Prostate gland (tissue), 2 donors: ENCODE measurements at regions not wholly inside any gene's neighbourhood (a gene's known extent, or its start where the extent isn't known, plus 50 kb on each side); places are given as distances from the start of the nearest gene placed in this dataset.

ENCODE experiments used
- DNase-seq: peaks from one replicate; pipeline ENCODE4 v3.0.0-alpha.2; 2019; ENCODE audit warnings: low spot score
- H3K27ac ChIP-seq, 2 donors: fragments of 200-600 bp; sonication (generic); 2 replicates each; pipeline ENCODE4 v1.5.1; 2017 to 2019
- H3K27me3 ChIP-seq: fragments of 200-600 bp; sonication (generic); replicated peaks from 2 replicates; pipeline ENCODE4 v1.5.1; 2019; ENCODE audit not compliant: insufficient read depth
- H3K36me3 ChIP-seq, 2 donors: fragments of 200-600 bp; sonication (generic); 1 replicate in 1 of 2; 2 replicates in 1 of 2; pipeline versions ENCODE4 v1.5.1 to v1.8.1; 2017 to 2019
- H3K4me1 ChIP-seq: fragments of 200-600 bp; sonication (generic); replicated peaks from 2 replicates; pipeline ENCODE4 v1.5.1; 2019
- H3K4me3 ChIP-seq, 2 donors: fragments of 200-600 bp; sonication (generic); 2 replicates each; pipeline ENCODE4 v1.5.1; 2017 to 2019
- H3K9me3 ChIP-seq: fragments of 200-600 bp; sonication (generic); 2 replicates; pipeline ENCODE4 v1.5.1; 2017
- POLR2A ChIP-seq: fragments of 450-650 bp; IDR thresholded peaks from one replicate; pipeline ENCODE4 v1.6.1; 2016; ENCODE audit warnings: antibody characterized with exemption, mild to moderate bottlenecking
- POLR2AphosphoS5 ChIP-seq: sonication (generic); formaldehyde crosslinking; IDR thresholded peaks from one replicate; pipeline ENCODE4 v1.6.1; 2017; ENCODE audit warnings: antibody characterized with exemption
- WGBS: methylation state at CpG from one replicate; pipeline ENCODE4 v1.1.5; 2018; 5-methylcytosine and 5-hydroxymethylcytosine counted together
- intact Hi-C: fragments of 100-400 bp; cut with DNase I; formaldehyde crosslinking; loops from one replicate; pipeline ENCODE4 v1.14.2; 2022
- TF ChIP-seq, protein P1 (sequence below), 4 experiments: fragments of 200-600 bp in 2 of 4; fragments of 450-650 bp in 2 of 4; sonication (generic) in 2 of 4; IDR thresholded peaks; 1 replicate in 3 of 4; 2 replicates in 1 of 4; pipeline ENCODE4 v1.5.1; 2016 to 2019; ENCODE audit warnings: antibody characterized with exemption in 4 of 4, mild to moderate bottlenecking in 2 of 4, moderate library complexity in 2 of 4

DNA sequence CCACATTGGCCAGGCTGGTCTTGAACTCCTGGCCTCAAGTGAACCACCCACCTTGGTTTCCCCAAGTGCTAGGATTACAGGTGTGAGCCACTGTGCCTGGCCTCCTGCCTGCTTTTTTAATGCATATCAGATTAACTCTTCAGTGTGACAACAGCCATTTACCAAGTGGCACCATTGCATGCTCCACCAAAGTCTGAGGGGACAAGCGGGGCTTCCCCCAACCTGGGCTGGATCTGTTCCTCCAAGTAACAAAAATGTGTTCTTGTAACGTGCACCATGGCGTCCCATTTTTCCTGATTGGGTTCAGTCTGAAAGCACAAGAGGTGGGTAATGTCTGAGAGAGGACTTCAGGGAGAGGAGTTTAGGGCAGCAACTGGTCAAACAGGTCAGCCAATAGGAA is 77.8 kb downstream of the TEX29 start:
- Histone ChIP-seq H3K27ac (no peak overlapping the region), H3K27me3 (no peaks in the 10 kb centered on the region), H3K4me1 (no peaks in the 10 kb centered on the region), H3K4me3 (no peak overlapping the region), H3K9me3 (no peaks in the 10 kb centered on the region), H3K36me3 (no peaks in the 10 kb centered on the region)
- 98% methylated on average over 3 of the region's 3 CpGs for whole genome bisulfite sequencing
- no peak for TF ChIP-seq POLR2A
- intact Hi-C loops = no loop called here
- DNase-seq = no peak

DNA sequence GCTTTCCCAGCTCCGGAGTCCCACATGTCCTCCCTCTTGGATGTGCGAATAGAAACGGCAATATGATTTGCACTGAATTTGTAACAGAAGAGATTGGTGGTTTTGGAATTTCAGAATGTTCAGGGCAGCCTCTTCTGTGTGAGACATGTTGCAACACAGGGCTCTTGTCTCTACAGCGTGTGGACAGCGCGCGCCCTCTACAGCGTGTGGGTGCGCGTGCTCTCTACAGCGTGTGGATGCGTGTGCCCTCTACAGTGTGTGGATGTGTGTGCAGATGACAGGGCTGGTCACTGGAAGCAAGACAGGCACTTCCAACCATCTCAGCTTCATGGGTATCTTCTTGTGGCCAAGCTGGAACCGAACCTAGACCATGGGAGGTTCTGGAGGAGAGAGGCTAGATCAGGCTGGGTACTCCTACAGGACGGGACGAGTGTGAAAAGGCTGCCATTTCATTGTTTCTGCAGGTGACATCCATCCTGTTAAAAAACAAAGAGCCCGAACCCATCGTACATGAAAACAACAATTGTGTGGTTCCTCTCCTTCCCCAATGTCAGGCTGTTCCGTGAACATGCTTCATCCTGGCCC is 78.4 kb downstream of the TEX29 start:
- Histone ChIP-seq H3K9me3 (no peaks in the 10 kb centered on the region), H3K4me1 (no peaks in the 10 kb centered on the region), H3K27ac (no peak overlapping the region), H3K36me3 (no peaks in the 10 kb centered on the region), H3K4me3 (no peak overlapping the region), H3K27me3 (no peaks in the 10 kb centered on the region)
- DNase-seq = no peak
- intact Hi-C loops = no loop called here
- TF ChIP-seq, protein P1, sequence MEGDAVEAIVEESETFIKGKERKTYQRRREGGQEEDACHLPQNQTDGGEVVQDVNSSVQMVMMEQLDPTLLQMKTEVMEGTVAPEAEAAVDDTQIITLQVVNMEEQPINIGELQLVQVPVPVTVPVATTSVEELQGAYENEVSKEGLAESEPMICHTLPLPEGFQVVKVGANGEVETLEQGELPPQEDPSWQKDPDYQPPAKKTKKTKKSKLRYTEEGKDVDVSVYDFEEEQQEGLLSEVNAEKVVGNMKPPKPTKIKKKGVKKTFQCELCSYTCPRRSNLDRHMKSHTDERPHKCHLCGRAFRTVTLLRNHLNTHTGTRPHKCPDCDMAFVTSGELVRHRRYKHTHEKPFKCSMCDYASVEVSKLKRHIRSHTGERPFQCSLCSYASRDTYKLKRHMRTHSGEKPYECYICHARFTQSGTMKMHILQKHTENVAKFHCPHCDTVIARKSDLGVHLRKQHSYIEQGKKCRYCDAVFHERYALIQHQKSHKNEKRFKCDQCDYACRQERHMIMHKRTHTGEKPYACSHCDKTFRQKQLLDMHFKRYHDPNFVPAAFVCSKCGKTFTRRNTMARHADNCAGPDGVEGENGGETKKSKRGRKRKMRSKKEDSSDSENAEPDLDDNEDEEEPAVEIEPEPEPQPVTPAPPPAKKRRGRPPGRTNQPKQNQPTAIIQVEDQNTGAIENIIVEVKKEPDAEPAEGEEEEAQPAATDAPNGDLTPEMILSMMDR (IDR thresholded peaks at IDR 0.05) = no peak
- no peak for TF ChIP-seq POLR2AphosphoS5
- TF ChIP-seq POLR2A = no peak
- 89% methylated on average over 18 of the region's 18 CpGs for WGBS

DNA sequence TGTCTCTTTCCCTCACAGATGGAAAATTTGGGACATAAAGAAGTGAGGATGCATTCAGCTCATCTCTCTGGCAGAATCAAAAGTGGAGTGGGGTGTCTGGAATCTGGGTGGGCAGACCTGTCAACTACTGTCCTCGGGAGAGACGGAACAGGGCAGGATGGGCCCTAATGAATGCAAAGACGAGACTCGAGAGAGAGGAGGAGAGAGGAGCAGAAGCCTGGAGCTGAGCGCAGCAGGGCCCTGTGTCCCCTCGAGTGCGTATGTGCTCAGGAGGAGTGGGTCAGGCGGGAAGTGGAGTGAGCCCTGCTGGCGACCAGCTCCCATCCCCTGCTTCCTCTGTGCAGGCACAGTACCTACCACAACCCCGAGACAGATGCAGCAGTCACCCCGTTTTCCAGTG is 78.9 kb downstream of the TEX29 start:
- 81% methylated on average over 11 of the region's 11 CpGs for WGBS
- TF ChIP-seq, protein P1 (IDR thresholded peaks at IDR 0.05) = no peak
- TF ChIP-seq POLR2A = no peak
- no peak for TF ChIP-seq POLR2AphosphoS5

DNA sequence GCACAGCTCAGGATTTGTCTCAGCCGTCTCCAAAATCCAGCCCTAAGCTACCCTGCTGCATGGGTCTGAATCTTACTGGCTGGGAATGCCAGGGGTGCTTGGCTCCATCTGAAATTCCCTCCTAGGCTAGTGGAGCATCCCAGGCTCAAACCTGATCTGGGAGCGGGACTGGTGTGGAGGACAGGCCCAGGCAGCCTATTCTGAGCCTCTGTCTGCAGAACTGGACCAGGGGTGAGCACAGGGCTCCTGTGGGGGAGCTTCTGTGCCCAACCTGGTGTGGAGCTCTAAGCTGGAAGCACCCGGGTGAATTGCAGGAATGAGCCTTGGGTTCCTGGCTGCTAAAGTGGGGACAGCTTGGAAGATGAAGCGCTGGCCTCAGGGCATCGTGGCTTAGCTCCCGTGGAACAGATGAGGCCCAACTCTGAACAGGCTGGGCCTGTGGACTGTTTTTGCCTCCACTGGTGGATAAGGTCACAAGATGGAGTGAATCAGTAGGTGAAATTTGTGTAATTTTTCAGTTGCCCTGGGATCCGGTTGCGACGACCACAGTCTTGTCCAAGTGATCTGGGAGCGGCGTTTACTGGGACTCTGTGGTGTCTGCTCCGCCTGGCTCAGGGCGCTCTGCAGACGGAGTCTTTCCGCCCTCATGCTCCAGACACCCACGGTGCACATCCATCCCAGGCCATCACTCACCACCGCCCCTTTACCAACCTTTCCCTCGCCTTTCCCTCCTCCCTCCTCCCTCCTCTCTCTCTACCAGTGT is 79.5 kb downstream of the TEX29 start:
- no peak for DNase-seq
- no peak overlapping the region for H3K4me3 ChIP-seq
- no peak overlapping the region for H3K27ac ChIP-seq
- WGBS = 87% methylated on average over 17 of the region's 18 CpGs
- no peaks in the 10 kb centered on the region for H3K36me3 ChIP-seq
- no peaks in the 10 kb centered on the region for H3K27me3 ChIP-seq
- no peaks in the 10 kb centered on the region for H3K9me3 ChIP-seq
- intact Hi-C loops = no loop called here
- no peaks in the 10 kb centered on the region for H3K4me1 ChIP-seq
- TF ChIP-seq, protein P1 (IDR thresholded peaks at IDR 0.05) = no peak
- TF ChIP-seq POLR2AphosphoS5 (no peak), POLR2A (no peak)

More for the DNA sequence above, 78.9 kb downstream of the TEX29 start:
- Histone ChIP-seq H3K4me1 (no peaks in the 10 kb centered on the region), H3K4me3 (no peak overlapping the region), H3K36me3 (no peaks in the 10 kb centered on the region), H3K27me3 (no peaks in the 10 kb centered on the region), H3K9me3 (no peaks in the 10 kb centered on the region), H3K27ac (no peak overlapping the region)
- no peak for DNase-seq
- intact Hi-C loops = no loop called here

DNA sequence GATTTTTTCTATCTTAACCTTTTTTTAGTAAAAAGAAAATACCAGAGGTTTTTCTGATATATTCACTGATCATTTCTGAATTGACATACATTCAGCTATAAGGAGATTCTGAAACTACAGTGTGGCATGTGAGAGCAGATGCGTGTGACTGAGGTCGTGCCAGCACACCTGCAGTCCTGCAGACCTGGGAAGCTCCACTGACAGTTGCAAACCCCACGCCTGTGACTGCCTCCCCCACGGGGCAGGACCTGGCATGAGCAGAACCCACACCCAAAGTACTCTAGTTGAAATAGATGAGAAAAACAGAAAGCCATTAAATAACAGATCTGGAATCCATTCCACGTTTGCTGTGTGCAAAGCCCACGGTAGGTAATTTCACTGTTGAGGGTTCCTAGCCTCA is 80.7 kb downstream of the TEX29 start:
- intact Hi-C loops = no loop called here
- H3K9me3 ChIP-seq = no peaks in the 10 kb centered on the region
- no peaks in the 10 kb centered on the region for H3K36me3 ChIP-seq
- TF ChIP-seq, protein P1 (IDR thresholded peaks at IDR 0.05) = no peak
- no peak for TF ChIP-seq POLR2AphosphoS5
- no peak for TF ChIP-seq POLR2A
- no peak overlapping the region for H3K27ac ChIP-seq
- WGBS = 64% methylated on average over 6 of the region's 6 CpGs
- H3K27me3 ChIP-seq = no peaks in the 10 kb centered on the region
- H3K4me3 ChIP-seq = no peak overlapping the region
- H3K4me1 ChIP-seq = no peaks in the 10 kb centered on the region
- DNase-seq = no peak
